BLaER1 treated with 17β-estradiol and CSF1 and Interleukin-3, amounts not matched to agents 10 nM and 100 nM (cell line): ENCODE measurements at regions not wholly inside any gene's neighbourhood (a gene's known extent, or its start where the extent isn't known, plus 50 kb on each side); places are given as distances from the start of the nearest gene placed in this dataset.
A peak's percentile ranks its signal among the peaks of the same experiment; 100 is the strongest.
"Not testable (repeated sequence)": the region's sequence is repeated elsewhere in the genome, so short reads cannot be mapped to it uniquely, and the experiment has no call there.

Experiments used
- H3K27ac ChIP-seq, 11 experiments: shearing (Covaris generic); formaldehyde crosslinking; 2 replicates each; pipeline ENCODE4 v1.8.1; 2022
- H3K27me3 ChIP-seq, 11 experiments: shearing (Covaris generic); formaldehyde crosslinking; 2 replicates each; pipeline ENCODE4 v1.8.1; 2022
- H3K36me3 ChIP-seq, 11 experiments: shearing (Covaris generic); formaldehyde crosslinking; 2 replicates each; pipeline ENCODE4 v1.8.1; 2022
- H3K4me1 ChIP-seq, 10 experiments: shearing (Covaris generic); formaldehyde crosslinking; 2 replicates each; pipeline ENCODE4 v1.8.1; 2022
- H3K4me2 ChIP-seq, 11 experiments: shearing (Covaris generic); formaldehyde crosslinking; 2 replicates each; pipeline ENCODE4 v1.8.1; 2022
- H3K4me3 ChIP-seq, 10 experiments: shearing (Covaris generic); formaldehyde crosslinking; 2 replicates each; pipeline ENCODE4 v1.8.1; 2022
- H3K9ac ChIP-seq, 11 experiments: shearing (Covaris generic); formaldehyde crosslinking; 2 replicates each; pipeline ENCODE4 v1.8.1; 2022
- H3K9me3 ChIP-seq, 11 experiments: shearing (Covaris generic); formaldehyde crosslinking; replicated peaks in 1 of 11; 2 replicates each; pipeline ENCODE4 v1.8.1; 2022
- H4K20me1 ChIP-seq, 11 experiments: shearing (Covaris generic); formaldehyde crosslinking; 2 replicates each; pipeline ENCODE4 v1.8.1; 2022
- Cebpa-rat ChIP-seq, 11 experiments: shearing (Covaris generic); IDR thresholded peaks; 2 replicates each; pipeline ENCODE4 v1.8.1; 2022

GRCh38 chr18:44569391-44570055 lies 111.2 kb upstream of the SETBP1 start:
- Histone ChIP-seq H3K4me2 (no peak overlapping the region), H3K9me3 (no peaks in the 10 kb centered on the region; a peak in 1 of 22 replicates), H3K4me1 (peaks cover 0 to 17% (median 10%) of the 10 kb centered on the region in 10 experiments; a peak in 12 of 20 replicates), H4K20me1 (no peaks in the 10 kb centered on the region), H3K27ac (no peak overlapping the region), H3K36me3 (no peaks in the 10 kb centered on the region), H3K27me3 (no peaks in the 10 kb centered on the region), H3K9ac (no peak overlapping the region), H3K4me3 (no peak overlapping the region)
- TF ChIP-seq Cebpa-rat (IDR thresholded peaks at IDR 0.05) = no peak

- no peak overlapping the region for H3K4me2 ChIP-seq
- no peak overlapping the region for H3K27ac ChIP-seq
- no peak overlapping the region for H3K9ac ChIP-seq
- H3K4me3 ChIP-seq = no peak overlapping the region
- H3K27me3 ChIP-seq = no peaks in the 10 kb centered on the region
- peaks cover 0 to 21% (median 4%) of the 10 kb centered on the region in 10 experiments; a peak in 9 of 20 replicates for H3K4me1 ChIP-seq
- H3K9me3 ChIP-seq = peaks cover 0 to 10% (median 7%) of the 10 kb centered on the region in 11 experiments; a peak in 11 of 22 replicates
- no peaks in the 10 kb centered on the region for H4K20me1 ChIP-seq
- TF ChIP-seq Cebpa-rat (IDR thresholded peaks at IDR 0.05) = no peak
- no peaks in the 10 kb centered on the region for H3K36me3 ChIP-seq
Observed at GRCh38 chr18:44579028-44579702, 101.5 kb upstream of the SETBP1 start.

- peaks cover 0 to 21% (median 4%) of the 10 kb centered on the region in 10 experiments; a peak in 9 of 20 replicates for H3K4me1 ChIP-seq
- H3K4me3 ChIP-seq = no peak overlapping the region
- H3K9ac ChIP-seq = no peak overlapping the region
- H3K36me3 ChIP-seq = no peaks in the 10 kb centered on the region
- no peaks in the 10 kb centered on the region for H4K20me1 ChIP-seq
- no peak overlapping the region for H3K27ac ChIP-seq
- no peak for TF ChIP-seq Cebpa-rat (IDR thresholded peaks at IDR 0.05)
- no peaks in the 10 kb centered on the region for H3K27me3 ChIP-seq
- peaks cover 0 to 10% (median 7%) of the 10 kb centered on the region in 11 experiments; a peak in 11 of 22 replicates for H3K9me3 ChIP-seq
- H3K4me2 ChIP-seq = no peak overlapping the region
Observed at GRCh38 chr18:44579745-44580144, 100.9 kb upstream of the SETBP1 start.

- no peak overlapping the region for H3K4me2 ChIP-seq
- no peak overlapping the region for H3K9ac ChIP-seq
- no peaks in the 10 kb centered on the region for H3K36me3 ChIP-seq
- H4K20me1 ChIP-seq = no peaks in the 10 kb centered on the region
- H3K27ac ChIP-seq = no peak overlapping the region
- H3K27me3 ChIP-seq = no peaks in the 10 kb centered on the region
- H3K4me3 ChIP-seq = no peak overlapping the region
- TF ChIP-seq Cebpa-rat (IDR thresholded peaks at IDR 0.05) = no peak
- peaks cover 0 to 21% (median 4%) of the 10 kb centered on the region in 10 experiments; a peak in 9 of 20 replicates for H3K4me1 ChIP-seq
- H3K9me3 ChIP-seq = peaks cover 0 to 10% (median 7%) of the 10 kb centered on the region in 11 experiments; a peak in 11 of 22 replicates
Observed at GRCh38 chr18:44580159-44580558, 100.5 kb upstream of the SETBP1 start.

- not testable (repeated sequence) for H3K9me3 ChIP-seq, H3K4me3 ChIP-seq, H3K9ac ChIP-seq, H4K20me1 ChIP-seq, H3K4me2 ChIP-seq, H3K27me3 ChIP-seq, H3K27ac ChIP-seq, H3K36me3 ChIP-seq
- peaks cover 0 to 14% (median 4%) of the 10 kb centered on the region in 10 experiments; a peak in 9 of 20 replicates for H3K4me1 ChIP-seq
Observed at GRCh38 chr18:44580782-44581181, 99.9 kb upstream of the SETBP1 start.

- no peak overlapping the region for H3K9ac ChIP-seq
- no peak for TF ChIP-seq Cebpa-rat (IDR thresholded peaks at IDR 0.05)
- H3K27me3 ChIP-seq = no peaks in the 10 kb centered on the region
- H3K4me1 ChIP-seq = peaks cover 0 to 5% (median 0%) of the 10 kb centered on the region in 10 experiments; a peak in 3 of 20 replicates
- H4K20me1 ChIP-seq = no peaks in the 10 kb centered on the region
- H3K4me3 ChIP-seq = no peak overlapping the region
- H3K9me3 ChIP-seq = peaks cover 0 to 10% (median 7%) of the 10 kb centered on the region in 11 experiments; a peak in 11 of 22 replicates
- H3K36me3 ChIP-seq = no peaks in the 10 kb centered on the region
- no peak overlapping the region for H3K27ac ChIP-seq
- H3K4me2 ChIP-seq = no peak overlapping the region
Observed at GRCh38 chr18:44582456-44582855, 98.2 kb upstream of the SETBP1 start.

GRCh38 chr18:44584900-44585299 lies 95.8 kb upstream of the SETBP1 start:
- Histone ChIP-seq H3K27me3 (no peaks in the 10 kb centered on the region), H3K4me2 (no peak overlapping the region), H3K4me1 (peaks cover 0 to 14% (median 3%) of the 10 kb centered on the region in 10 experiments; a peak in 6 of 20 replicates), H3K4me3 (no peak overlapping the region), H3K9ac (no peak overlapping the region), H4K20me1 (no peaks in the 10 kb centered on the region), H3K27ac (no peak overlapping the region), H3K9me3 (peaks cover 0 to 10% (median 7%) of the 10 kb centered on the region in 11 experiments; a peak in 11 of 22 replicates), H3K36me3 (no peaks in the 10 kb centered on the region)
- no peak for TF ChIP-seq Cebpa-rat (IDR thresholded peaks at IDR 0.05)

- H3K27me3 ChIP-seq = no peaks in the 10 kb centered on the region
- H3K27ac ChIP-seq = no peak overlapping the region
- H3K4me2 ChIP-seq = peak overlapping the region in 1 of 11 experiments; percentile 24; a peak in 1 of 22 replicates
- no peaks in the 10 kb centered on the region for H4K20me1 ChIP-seq
- H3K4me1 ChIP-seq = peaks cover 0 to 14% (median 3%) of the 10 kb centered on the region in 10 experiments; a peak in 6 of 20 replicates
- H3K36me3 ChIP-seq = no peaks in the 10 kb centered on the region
- no peak overlapping the region for H3K4me3 ChIP-seq
- H3K9me3 ChIP-seq = no peaks in the 10 kb centered on the region
- TF ChIP-seq Cebpa-rat (IDR thresholded peaks at IDR 0.05) = no peak
- no peak overlapping the region for H3K9ac ChIP-seq
Observed at GRCh38 chr18:44586782-44587524, 93.7 kb upstream of the SETBP1 start.

- no peaks in the 10 kb centered on the region for H4K20me1 ChIP-seq
- H3K27ac ChIP-seq = no peak overlapping the region
- no peaks in the 10 kb centered on the region for H3K36me3 ChIP-seq
- no peak overlapping the region for H3K4me3 ChIP-seq
- TF ChIP-seq Cebpa-rat (IDR thresholded peaks at IDR 0.05) = no peak
- H3K9me3 ChIP-seq = no peaks in the 10 kb centered on the region
- no peaks in the 10 kb centered on the region for H3K27me3 ChIP-seq
- no peak overlapping the region for H3K9ac ChIP-seq
- H3K4me1 ChIP-seq = peaks cover 0 to 14% (median 3%) of the 10 kb centered on the region in 10 experiments; a peak in 6 of 20 replicates
- peak overlapping the region in 5 of 11 experiments; percentile 2 to 37 (median 31); a peak in 7 of 22 replicates for H3K4me2 ChIP-seq
Observed at GRCh38 chr18:44588508-44588907, 92.2 kb upstream of the SETBP1 start.
